ENCODE measurements at regions not wholly inside any gene's neighbourhood (a gene's known extent, or its start where the extent isn't known, plus 50 kb on each side); places are given as distances from the start of the nearest gene placed in this dataset.

- H3K27me3 ChIP-seq (ENCODE audit: control insufficient read depth, insufficient read depth, low read length) = peaks cover 5% of the 10 kb centered on the region; the same call in 1 of the 2 replicates
- no peak overlapping the region for H3K9ac ChIP-seq (ENCODE audit: low read depth, low read length)
- H3K4me2 ChIP-seq (ENCODE audit: low read depth, low read length) = no peak overlapping the region
- ATAC-seq (ENCODE audit: low read depth) = no peak
- no TSS peak for BruUV-seq (replicated peaks)
- ChIA-PET CTCF (no interaction called here), POLR2A (ENCODE audit: unreplicated experiment) (no interaction called here)
- no peak overlapping the region for H3K4ac ChIP-seq (ENCODE audit: low read depth, low read length)
- no peak overlapping the region for H2BK20ac ChIP-seq (ENCODE audit: low read depth, low read length)
- DNase-seq = no peak
- dilution Hi-C loops (cut with HindIII; ENCODE audit: low sequenced_read_pairs, unreplicated experiment) (no loop called here), intact Hi-C loops (cut with micrococcal nuclease) (no loop called here), in situ Hi-C loops (cut with MboI; ENCODE audit: low sequenced_read_pairs) (no loop called here)
- no peaks in the 10 kb centered on the region for H3K36me3 ChIP-seq (ENCODE audit: control insufficient read depth, insufficient read depth, low read length)
- H3K9me3 ChIP-seq (ENCODE audit: control insufficient read depth, insufficient read depth, low read length) = no peaks in the 10 kb centered on the region
- no peaks in the 10 kb centered on the region for H3K4me1 ChIP-seq (ENCODE audit: control insufficient read depth, insufficient read depth, low read length)
- no peak overlapping the region for H2AK9ac ChIP-seq (replicated peaks; ENCODE audit: low read depth, low read length, poor library complexity)
- no peak overlapping the region for H2BK120ac ChIP-seq (ENCODE audit: low read depth, low read length)
- no peak overlapping the region for H3K18ac ChIP-seq (ENCODE audit: low read depth, low read length)
- no peak overlapping the region for H3K23ac ChIP-seq (ENCODE audit: low read depth, low read length)
- H3K56ac ChIP-seq (ENCODE audit: extremely low read depth, insufficient read depth, low read length) = no peak overlapping the region
- H4K5ac ChIP-seq (ENCODE audit: low read depth, low read length) = no peak overlapping the region
- H2AK5ac ChIP-seq (ENCODE audit: low read depth, low read length) = no peak overlapping the region
- no peak overlapping the region for H2BK15ac ChIP-seq (ENCODE audit: low read depth, low read length)
- H4K8ac ChIP-seq (ENCODE audit: low read depth in 2 of 2, low read length in 2 of 2) = no peak overlapping the region
- no peak overlapping the region for H4K91ac ChIP-seq (ENCODE audit: insufficient read depth, low read depth, low read length)
- H3K9me1 ChIP-seq (ENCODE audit: insufficient read depth, low read length) = no peaks in the 10 kb centered on the region
- H3K4me3 ChIP-seq (ENCODE audit: insufficient read depth, low read depth, low read length) = no peak overlapping the region
- H2AFZ ChIP-seq (replicated peaks; ENCODE audit: low read length, poor library complexity) = no peak overlapping the region
- no peaks in the 10 kb centered on the region for H3K79me1 ChIP-seq (ENCODE audit: low read depth in 1 of 2, low read length in 2 of 2)
- no peaks in the 10 kb centered on the region for H4K20me1 ChIP-seq (ENCODE audit: insufficient read depth, low read length)
- TF ChIP-seq MAZ (IDR thresholded peaks at IDR 0.05; ENCODE audit: borderline replicate concordance, low read depth, low read length) = no peak
- TF ChIP-seq POLR2A (IDR thresholded peaks at IDR 0.05; ENCODE audit: low read depth, low read length) = no peak
- H3K14ac ChIP-seq (replicated peaks; ENCODE audit: low read depth, low read length) = no peak overlapping the region
- no CpG with 5 or more reads among the region's 4 CpGs for WGBS, 2 experiments (ENCODE audit: extremely low coverage in 2 of 2, insufficient read length in 1 of 2)
- no peak overlapping the region for H2BK5ac ChIP-seq (ENCODE audit: low read depth, low read length, poor library complexity, severe bottlenecking)
- H3K27ac ChIP-seq (ENCODE audit: insufficient read depth, low read length) = no peak overlapping the region
Observed at GRCh38 chr6:156315146-156315545, 462.0 kb upstream of the ARID1B start.
